ENCODE measurements at regions not wholly inside any gene's neighbourhood (a gene's known extent, or its start where the extent isn't known, plus 50 kb on each side); places are given as distances from the start of the nearest gene placed in this dataset.
"Not testable (repeated sequence)": the region's sequence is repeated elsewhere in the genome, so short reads cannot be mapped to it uniquely, and the experiment has no call there.

- DNase-seq: not testable (repeated sequence)
Observed at GRCh38 chr5:56731473-56731872, 83.9 kb upstream of the MAP3K1 start.

DNA sequence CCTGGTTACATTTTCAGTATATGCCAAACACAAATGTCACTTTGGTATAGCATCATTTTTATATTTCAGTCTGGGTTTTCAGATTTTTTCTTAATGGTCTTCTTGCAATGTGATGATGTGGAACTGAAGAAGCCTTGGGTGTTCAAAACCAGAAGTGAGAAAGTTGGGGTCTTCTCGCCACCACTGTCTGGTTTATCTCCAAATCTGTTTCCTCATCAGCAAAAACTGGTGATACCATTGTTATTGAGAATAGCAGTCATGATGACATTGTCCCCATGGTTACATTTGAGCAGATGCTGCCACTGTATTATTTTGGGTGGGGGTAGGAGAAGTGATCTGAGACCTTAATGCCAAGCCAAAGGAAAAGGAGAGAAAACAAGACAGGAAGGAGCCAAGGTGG, 85.9 kb upstream of the MAP3K1 start:
- no peak for DNase-seq

DNA sequence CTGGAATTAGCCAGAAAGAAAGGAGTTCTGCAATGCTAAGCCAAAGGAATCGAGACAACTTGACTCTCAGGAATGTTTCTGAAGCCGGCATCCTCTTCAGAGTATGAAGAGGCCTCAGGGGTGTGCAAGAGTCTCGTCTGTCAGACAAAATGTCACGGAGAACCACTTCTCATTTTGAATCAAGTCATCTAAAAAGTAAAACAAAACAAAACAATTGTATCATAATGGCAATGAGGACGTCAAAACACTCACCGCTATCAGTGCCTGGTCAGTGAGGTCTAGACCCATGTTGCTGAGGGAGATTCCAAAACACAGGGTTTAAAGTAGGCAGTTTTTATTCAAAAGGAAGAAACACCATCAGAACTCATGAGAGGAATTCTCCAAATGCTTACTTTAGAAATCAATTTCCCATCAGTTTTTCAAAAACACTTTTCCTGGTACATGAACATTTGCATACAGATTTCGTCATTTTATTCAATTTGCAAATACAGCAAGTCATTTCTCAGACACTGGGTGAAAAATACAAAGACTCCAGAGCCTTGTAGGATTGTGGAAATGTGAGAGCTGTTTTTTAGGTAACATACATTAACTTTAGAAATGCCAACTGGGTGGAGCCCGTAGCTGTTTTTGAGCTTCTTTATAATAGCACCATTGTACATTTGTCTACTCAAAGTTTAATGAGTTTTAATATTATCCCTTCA, 89.5 kb upstream of the MAP3K1 start:
- DNase-seq: no peak

GRCh38 chr5:56724857-56725256, 90.5 kb upstream of the MAP3K1 start:
- DNase-seq: not testable (repeated sequence)

- DNase-seq: no peak
Observed at GRCh38 chr5:56722317-56722716, 93.0 kb upstream of the MAP3K1 start.

- no peak for DNase-seq
Observed at GRCh38 chr5:56717253-56717987, 97.9 kb upstream of the MAP3K1 start.

GRCh38 chr5:56715986-56716385, 99.4 kb upstream of the MAP3K1 start:
- no peak for DNase-seq

DNA sequence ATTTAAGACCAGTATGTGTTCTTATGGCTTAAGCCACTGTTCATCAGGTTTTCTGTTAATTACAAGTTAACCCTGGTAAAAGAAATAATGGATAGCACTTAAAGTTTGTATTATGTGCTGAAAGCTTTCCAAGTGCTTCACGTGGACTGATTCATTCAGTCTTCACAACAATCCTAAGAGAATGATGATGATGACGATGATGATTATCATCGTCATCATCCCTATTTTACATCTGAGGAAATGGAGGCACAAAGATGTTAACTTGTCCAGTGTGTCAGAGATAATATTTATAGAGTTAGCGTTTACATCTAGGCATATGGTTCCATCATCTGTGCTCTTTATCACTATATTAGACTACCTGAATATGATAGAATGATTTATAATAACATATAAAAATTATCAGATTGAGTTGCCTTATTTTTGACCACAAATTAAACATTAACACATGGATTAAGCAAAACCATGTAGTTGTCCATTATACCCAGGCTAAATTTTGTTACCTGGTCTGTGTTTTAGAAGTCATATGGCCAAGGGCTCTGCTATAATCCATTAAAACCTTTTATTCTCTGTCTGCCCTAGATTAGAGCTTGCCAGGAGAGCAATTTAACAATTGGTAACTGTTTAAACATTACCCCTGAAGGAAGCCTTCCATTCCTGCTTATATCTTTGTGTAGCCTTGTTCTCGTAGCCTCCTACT, 102.3 kb upstream of the MAP3K1 start:
- peak in 1 of 2 experiments; percentile 51 for DNase-seq

DNA sequence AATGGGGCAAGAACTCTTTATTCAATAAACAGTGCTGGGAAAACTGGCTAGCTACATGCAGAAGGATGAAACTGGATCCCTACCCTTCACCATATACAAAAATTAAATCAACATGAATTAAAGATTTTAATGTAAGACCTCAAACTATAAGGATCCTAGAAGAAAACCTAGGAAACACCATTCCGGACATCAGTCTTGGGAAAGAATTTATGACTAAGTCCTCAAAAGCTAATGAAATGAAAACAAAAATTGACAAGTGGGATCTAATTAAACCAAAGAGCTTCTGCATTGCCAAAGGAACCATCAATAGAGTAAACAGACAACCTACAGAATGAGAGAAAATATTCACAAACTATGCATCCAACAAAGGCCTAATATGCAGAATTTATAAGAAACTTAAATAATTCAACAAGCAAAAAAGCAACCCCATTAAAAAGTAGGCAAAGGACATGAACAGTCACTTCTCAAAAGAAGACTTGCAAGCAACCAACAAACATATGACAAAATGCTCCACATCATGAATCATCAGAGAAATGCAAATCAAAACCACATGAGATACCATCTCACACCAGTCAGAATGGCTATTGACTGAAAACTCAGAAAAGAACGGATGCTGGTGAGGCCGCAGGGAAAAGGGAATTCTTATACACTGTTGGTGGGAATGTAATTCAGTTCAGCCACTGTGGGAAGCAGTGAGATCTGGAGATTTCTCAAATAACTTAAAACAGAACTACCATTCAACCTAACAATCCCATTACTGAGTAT, 104.3 kb upstream of the MAP3K1 start:
- no peak for DNase-seq

- DNase-seq: no peak
Observed at GRCh38 chr5:56706504-56706903, 108.8 kb upstream of the MAP3K1 start.

GRCh38 chr5:56705217-56705616, 110.1 kb upstream of the MAP3K1 start:
- no peak for DNase-seq

DNA sequence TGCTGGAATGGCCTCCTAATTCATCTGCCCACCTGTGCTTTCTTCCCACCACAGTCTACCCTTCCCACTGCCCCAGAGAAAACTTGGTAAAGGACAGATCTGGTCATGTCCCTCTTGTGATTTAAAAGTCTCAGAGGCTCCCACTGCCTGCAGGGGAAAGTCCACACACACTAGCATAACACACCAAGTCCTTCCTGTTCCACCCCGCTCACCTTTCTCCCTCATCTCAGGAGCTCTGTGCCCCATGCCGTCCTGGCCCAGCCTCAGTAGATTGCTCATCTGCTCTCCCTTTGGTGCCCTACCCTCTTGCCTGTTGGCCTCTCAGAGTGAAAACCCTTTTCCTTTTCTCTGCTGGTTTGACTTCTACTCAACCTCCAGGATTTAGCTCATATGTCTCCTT, 111.4 kb upstream of the MAP3K1 start:
- no peak for DNase-seq

GRCh38 chr5:56700711-56701110, 114.6 kb upstream of the MAP3K1 start:
- no peak for DNase-seq

GRCh38 chr5:56699538-56699937, 115.8 kb upstream of the MAP3K1 start:
- DNase-seq: peak in 1 of 2 experiments; percentile 20

- peak; percentile 10 to 40 for DNase-seq
Observed at GRCh38 chr5:56698463-56699381, 116.6 kb upstream of the MAP3K1 start.

- DNase-seq: no peak
Observed at GRCh38 chr5:56696900-56697299, 118.4 kb upstream of the MAP3K1 start.

DNA sequence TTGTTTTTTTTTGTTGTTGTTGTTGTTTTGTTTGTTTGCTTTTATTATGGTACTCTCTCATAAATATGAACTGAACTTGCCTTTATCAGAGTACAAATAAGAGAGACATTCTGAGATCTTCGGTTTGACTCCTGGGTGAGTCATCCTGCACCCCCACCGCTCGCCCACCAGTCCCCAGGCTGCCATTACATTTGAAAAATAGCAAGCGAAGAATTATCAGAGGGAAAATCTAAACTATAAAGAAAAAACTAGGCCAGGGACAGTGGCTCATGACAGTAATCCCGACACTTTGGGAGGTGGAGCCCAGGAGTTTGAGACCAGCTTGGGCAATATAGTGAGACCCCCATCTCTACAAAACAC, 122.1 kb upstream of the MAP3K1 start:
- DNase-seq: no peak

DNA sequence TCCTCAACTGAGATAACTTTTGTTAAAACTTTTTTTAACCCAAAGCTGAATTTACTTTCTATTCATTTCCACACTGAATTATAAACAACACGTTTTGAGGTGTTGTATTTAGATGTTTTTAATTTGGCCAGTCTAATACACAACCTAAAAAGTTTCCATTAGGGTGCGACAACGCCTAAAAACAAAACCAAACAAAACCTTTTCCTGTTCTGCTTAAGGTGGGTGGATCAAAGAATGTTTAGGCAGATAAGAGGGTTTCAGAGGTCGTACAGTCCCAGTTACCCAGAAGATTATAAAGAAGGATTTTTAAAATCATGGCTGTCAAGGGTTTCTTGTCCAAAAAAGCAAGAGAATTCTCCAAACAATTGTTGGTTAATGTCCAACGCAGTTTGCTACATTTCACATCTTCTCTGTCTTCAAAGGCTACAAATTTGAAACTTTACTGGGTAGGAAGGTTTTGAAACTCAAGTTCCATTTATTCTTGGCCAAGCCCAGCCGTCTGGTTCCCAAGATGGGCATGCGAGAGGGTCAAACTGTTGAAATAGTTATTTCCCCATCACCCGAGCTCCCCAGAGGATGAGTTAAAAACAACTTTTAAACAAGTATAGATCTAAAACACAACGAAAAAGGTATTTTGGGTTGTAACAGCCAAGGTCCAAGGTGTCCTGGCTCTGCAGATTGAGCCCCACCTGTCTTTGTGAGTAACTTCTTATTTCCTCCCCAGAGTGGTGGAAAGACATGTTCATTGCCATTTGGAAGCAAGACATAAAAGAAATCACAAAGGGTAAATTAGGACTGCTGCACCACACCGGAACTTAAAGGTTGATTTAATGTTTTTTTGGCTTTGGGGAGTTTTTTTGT, 122.8 kb upstream of the MAP3K1 start:
- DNase-seq: no peak

- DNase-seq: no peak
Observed at GRCh38 chr5:56688402-56688801, 126.9 kb upstream of the MAP3K1 start.

- DNase-seq: no peak
Observed at GRCh38 chr5:56686337-56687195, 128.8 kb upstream of the MAP3K1 start.
